Panc1 (cell line): ENCODE measurements at regions not wholly inside any gene's neighbourhood (a gene's known extent, or its start where the extent isn't known, plus 50 kb on each side); places are given as distances from the start of the nearest gene placed in this dataset.

Experiments
- ATAC-seq: fragments of 200-7000 bp; cut with Tn5 transposase; 2 replicates; pipeline ENCODE4 v1.9.1; 2020; ENCODE audit warnings: mild to moderate bottlenecking, moderate library complexity
- BruUV-seq: library from RNA; stranded (reverse); fragments of 400-500 nt; replicated peaks from 2 replicates; lab custom pipeline; 2021; lab: Mats Ljungman, UMichigan
- CTCF ChIA-PET: fragments of 300-600 bp; sonication (Branson Sonifier 250); formaldehyde crosslinking; loops from one replicate; lab custom pipeline; 2022; ENCODE audit warnings: antibody characterized with exemption; lab: Charles Lee
- POLR2A ChIA-PET: fragments of 300-600 bp; sonication (Branson Sonifier 250); formaldehyde crosslinking; loops from one replicate; lab custom pipeline; 2022; ENCODE audit warnings: antibody characterized with exemption; lab: Charles Lee
- DNase-seq: peaks from one replicate; pipeline ENCODE4 v3.0.0-alpha.2; 2010; ENCODE audit warnings: low read depth, low spot score
- H3K27ac ChIP-seq: 2 replicates; pipeline ENCODE4 v1.5.1; 2011; ENCODE audit warnings: mild to moderate bottlenecking, low read length, inconsistent platforms
- H3K27me3 ChIP-seq: fragments of 200-500 bp; sonication (Bioruptor generic); 2 replicates; pipeline ENCODE4 v1.6.0; 2014; ENCODE audit warnings: low read length, inconsistent platforms; ENCODE audit not compliant: control insufficient read depth, insufficient read depth
- H3K36me3 ChIP-seq: fragments of 200-500 bp; sonication (Bioruptor generic); 2 replicates; pipeline ENCODE4 v1.5.1; 2014; ENCODE audit warnings: inconsistent platforms, mild to moderate bottlenecking, low read length, moderate library complexity; ENCODE audit not compliant: control insufficient read depth, insufficient read depth
- H3K4me1 ChIP-seq: 2 replicates; pipeline ENCODE4 v1.5.1; 2011; ENCODE audit warnings: inconsistent platforms, mild to moderate bottlenecking, low read length, moderate library complexity; ENCODE audit not compliant: control insufficient read depth, insufficient read depth
- H3K4me3 ChIP-seq, 2 experiments: 2 replicates each; pipeline ENCODE4 v1.5.1; 2011 to 2012; ENCODE audit warnings: low read depth in 2 of 2, low read length in 2 of 2, mild to moderate bottlenecking in 2 of 2, inconsistent platforms in 1 of 2, moderate library complexity in 1 of 2
- H3K9me3 ChIP-seq: fragments of 200-500 bp; sonication (Bioruptor generic); 2 replicates; pipeline ENCODE4 v1.5.1; 2014; ENCODE audit warnings: low read depth, mild to moderate bottlenecking, inconsistent platforms, low read length, moderate library complexity; ENCODE audit not compliant: control insufficient read depth, insufficient read depth
- POLR2AphosphoS5 ChIP-seq: IDR thresholded peaks from 2 replicates; pipeline ENCODE4 v1.6.1; 2012; ENCODE audit warnings: mild to moderate bottlenecking, low read depth, low read length, moderate library complexity
- REST ChIP-seq, 2 experiments: IDR thresholded peaks; 2 replicates each; pipeline ENCODE4 v1.6.1; 2011 to 2012; ENCODE audit warnings: low read depth in 2 of 2, control low read depth in 1 of 2, low read length in 1 of 2, mild to moderate bottlenecking in 1 of 2, moderate library complexity in 1 of 2; ENCODE audit not compliant: insufficient read depth in 1 of 2
- SIN3A ChIP-seq: IDR thresholded peaks from 2 replicates; pipeline ENCODE4 v1.6.1; 2012; ENCODE audit warnings: low read depth, mild to moderate bottlenecking, low read length, moderate library complexity, borderline replicate concordance; ENCODE audit not compliant: insufficient read depth
- TCF7L2 ChIP-seq: IDR thresholded peaks from 2 replicates; pipeline ENCODE4 v1.6.1; 2011; ENCODE audit warnings: mild to moderate bottlenecking, low read depth, low read length, inconsistent platforms
- in situ Hi-C: cut with HindIII; loops from 2 replicates; pipeline ENCODE4 v1.10.0; 2016; ENCODE audit warnings: low sequenced_read_pairs, low pct_unique_long_range_greater_than_20kb
- intact Hi-C: fragments of 100-400 bp; cut with micrococcal nuclease; formaldehyde crosslinking; loops from one replicate; pipeline ENCODE4 v1.10.0; 2022; ENCODE audit not compliant: unreplicated experiment
- TF ChIP-seq, protein P1 (sequence below): fragments of 450-650 bp; IDR thresholded peaks from 2 replicates; pipeline ENCODE4 v1.5.1; 2017; ENCODE audit warnings: mild to moderate bottlenecking

GRCh38 chr4:60455380-60455779 lies 744.7 kb upstream of the ADGRL3 start:
- no peak overlapping the region for H3K4me3 ChIP-seq
- CTCF ChIA-PET, result no interaction called here
- no peak for ATAC-seq
- no peak for DNase-seq
- no peaks in the 10 kb centered on the region for H3K27me3 ChIP-seq
- H3K9me3 ChIP-seq, result no peaks in the 10 kb centered on the region
- no peaks in the 10 kb centered on the region for H3K36me3 ChIP-seq
- H3K4me1 ChIP-seq, result no peaks in the 10 kb centered on the region
- POLR2A ChIA-PET, result no interaction called here
- in situ Hi-C loops, result no loop called here
- H3K27ac ChIP-seq, result no peak overlapping the region
- TF ChIP-seq REST (IDR thresholded peaks at IDR 0.05; ENCODE audit: insufficient read depth in 1 of 2, low read depth in 2 of 2, low read length in 1 of 2) (no peak), TCF7L2 (no peak), SIN3A (no peak)
- no TSS peak for BruUV-seq
- intact Hi-C loops, result no loop called here

DNA sequence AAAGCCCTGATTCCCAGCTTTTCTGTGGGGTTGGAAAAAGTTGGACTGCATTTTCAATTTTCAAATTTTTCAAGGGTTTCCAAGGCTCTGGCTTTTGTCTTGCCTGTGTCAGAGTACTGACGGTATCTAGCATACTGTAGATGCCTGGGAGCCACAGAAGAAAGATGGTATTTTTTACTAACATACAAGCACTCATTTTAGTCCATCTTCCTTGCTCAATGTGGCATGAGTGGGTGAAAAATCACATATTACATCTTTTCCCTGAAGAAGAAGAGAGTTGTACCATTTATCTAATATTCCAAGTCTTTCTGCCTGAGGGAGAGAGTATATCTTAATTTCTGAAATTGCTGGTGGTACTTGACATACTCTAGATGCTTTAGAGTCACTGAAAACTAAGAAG lies 738.6 kb upstream of the ADGRL3 start:
- no TSS peak for BruUV-seq
- in situ Hi-C loops (no loop called here), intact Hi-C loops (no loop called here)
- Histone ChIP-seq H3K4me3 (no peak overlapping the region), H3K27me3 (no peaks in the 10 kb centered on the region), H3K9me3 (no peaks in the 10 kb centered on the region), H3K36me3 (no peaks in the 10 kb centered on the region; the same call in 1 of the 2 replicates), H3K27ac (no peak overlapping the region), H3K4me1 (no peaks in the 10 kb centered on the region)
- ChIA-PET POLR2A (no interaction called here), CTCF (no interaction called here)
- TF ChIP-seq POLR2AphosphoS5, result no peak
- TF ChIP-seq, protein P1, sequence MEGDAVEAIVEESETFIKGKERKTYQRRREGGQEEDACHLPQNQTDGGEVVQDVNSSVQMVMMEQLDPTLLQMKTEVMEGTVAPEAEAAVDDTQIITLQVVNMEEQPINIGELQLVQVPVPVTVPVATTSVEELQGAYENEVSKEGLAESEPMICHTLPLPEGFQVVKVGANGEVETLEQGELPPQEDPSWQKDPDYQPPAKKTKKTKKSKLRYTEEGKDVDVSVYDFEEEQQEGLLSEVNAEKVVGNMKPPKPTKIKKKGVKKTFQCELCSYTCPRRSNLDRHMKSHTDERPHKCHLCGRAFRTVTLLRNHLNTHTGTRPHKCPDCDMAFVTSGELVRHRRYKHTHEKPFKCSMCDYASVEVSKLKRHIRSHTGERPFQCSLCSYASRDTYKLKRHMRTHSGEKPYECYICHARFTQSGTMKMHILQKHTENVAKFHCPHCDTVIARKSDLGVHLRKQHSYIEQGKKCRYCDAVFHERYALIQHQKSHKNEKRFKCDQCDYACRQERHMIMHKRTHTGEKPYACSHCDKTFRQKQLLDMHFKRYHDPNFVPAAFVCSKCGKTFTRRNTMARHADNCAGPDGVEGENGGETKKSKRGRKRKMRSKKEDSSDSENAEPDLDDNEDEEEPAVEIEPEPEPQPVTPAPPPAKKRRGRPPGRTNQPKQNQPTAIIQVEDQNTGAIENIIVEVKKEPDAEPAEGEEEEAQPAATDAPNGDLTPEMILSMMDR, result no peak
- no peak for TF ChIP-seq TCF7L2
- no peak for TF ChIP-seq SIN3A
- TF ChIP-seq REST (IDR thresholded peaks at IDR 0.05; ENCODE audit: insufficient read depth in 1 of 2, low read depth in 2 of 2, low read length in 1 of 2), result no peak
- DNase-seq (no peak), ATAC-seq (no peak)
